OCI-M1 (cell line): ENCODE measurements at regions not wholly inside any gene's neighbourhood (a gene's known extent, or its start where the extent isn't known, plus 50 kb on each side); places are given as distances from the start of the nearest gene placed in this dataset.
"Not testable (repeated sequence)": the region's sequence is repeated elsewhere in the genome, so short reads cannot be mapped to it uniquely, and the experiment has no call there.

Experiments used
- DNase-seq: peaks from one replicate; lab custom pipeline; 2025; lab: John Stamatoyannopoulos, UW

- DNase-seq = not testable (repeated sequence)
These were observed 382.6 kb upstream of the TGIF2LX start for GRCh38 chrX:89539150-89539549.

DNA sequence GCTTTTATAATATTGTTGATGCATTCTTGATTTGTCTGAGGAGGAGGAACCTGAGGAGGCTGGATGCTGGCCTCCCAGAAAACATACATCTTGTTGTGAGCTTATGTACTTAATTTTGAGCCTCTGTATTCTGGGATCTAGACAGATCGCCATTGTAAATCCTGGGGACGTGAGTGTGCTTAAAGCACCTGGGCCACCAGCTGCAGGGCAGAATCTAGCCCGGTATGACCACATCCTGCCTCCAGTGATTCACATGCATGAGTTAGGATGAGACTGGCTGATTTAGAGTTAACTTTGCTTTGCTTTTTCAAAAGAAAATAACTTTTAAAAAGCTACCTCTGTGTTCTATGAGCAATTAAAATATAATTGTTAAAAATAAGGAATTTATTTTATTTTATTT, 364.6 kb upstream of the TGIF2LX start:
- not testable (repeated sequence) for DNase-seq

- DNase-seq = not testable (repeated sequence)
These were observed 359.6 kb upstream of the TGIF2LX start for GRCh38 chrX:89562079-89562478.

DNA sequence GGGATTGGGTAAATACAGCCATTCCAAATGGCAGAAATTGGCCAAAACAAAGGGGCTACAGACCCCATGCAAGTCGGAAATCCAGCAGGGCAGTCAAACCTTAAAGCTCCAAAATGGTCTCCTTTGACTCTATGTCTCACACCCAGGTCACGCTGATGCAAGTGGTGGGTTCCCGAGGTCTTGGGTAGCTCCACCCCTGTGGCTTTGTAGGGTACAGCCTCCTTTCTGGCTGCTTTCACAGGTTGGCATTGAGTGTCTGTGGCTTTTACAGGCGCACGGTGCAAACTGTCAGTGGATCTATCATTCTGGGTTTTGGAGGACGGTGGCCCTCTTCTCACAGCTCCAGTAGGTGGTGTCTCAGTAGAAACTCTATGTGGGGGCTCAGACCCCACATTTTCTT, 358.6 kb upstream of the TGIF2LX start:
- not testable (repeated sequence) for DNase-seq

DNA sequence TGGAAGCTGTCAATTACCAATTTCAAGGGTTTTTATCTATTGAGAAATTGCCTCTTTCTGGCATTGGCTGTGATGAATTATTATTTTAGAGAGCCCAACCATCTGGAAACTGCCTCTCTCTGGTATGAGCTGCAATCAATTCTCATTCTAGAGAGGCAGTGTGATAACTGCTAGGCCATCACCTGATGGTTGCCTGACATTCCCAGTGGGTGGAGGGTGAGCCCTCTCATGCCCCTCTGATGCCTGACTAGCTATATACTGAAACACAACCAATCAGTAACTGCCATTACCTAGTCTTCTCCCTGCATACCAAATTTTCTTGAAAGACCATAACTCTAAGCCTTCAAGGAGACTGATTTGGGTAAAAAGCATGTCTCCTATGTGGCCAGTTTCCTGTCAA, 353.9 kb upstream of the TGIF2LX start:
- not testable (repeated sequence) for DNase-seq

DNA sequence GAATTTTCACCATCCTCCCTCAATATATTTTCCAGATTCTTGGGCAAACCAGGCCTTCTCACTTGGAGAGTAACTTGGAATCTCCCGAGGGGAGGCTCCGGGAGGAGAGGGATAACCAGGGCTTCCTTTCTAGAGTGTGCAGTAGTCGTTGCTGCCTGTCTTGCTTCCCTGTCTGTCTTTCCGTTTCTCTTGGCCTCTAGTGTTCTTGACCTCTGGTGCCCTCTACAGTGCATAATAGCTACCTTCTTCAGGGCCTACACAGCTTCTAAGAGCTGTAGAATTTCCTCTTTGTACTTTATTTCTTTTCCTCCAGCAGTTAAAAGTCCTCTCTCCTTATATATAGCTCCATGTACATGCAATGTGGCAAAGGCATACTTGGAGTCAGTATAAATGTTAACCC, 339.8 kb upstream of the TGIF2LX start:
- DNase-seq = peak; percentile 56

DNA sequence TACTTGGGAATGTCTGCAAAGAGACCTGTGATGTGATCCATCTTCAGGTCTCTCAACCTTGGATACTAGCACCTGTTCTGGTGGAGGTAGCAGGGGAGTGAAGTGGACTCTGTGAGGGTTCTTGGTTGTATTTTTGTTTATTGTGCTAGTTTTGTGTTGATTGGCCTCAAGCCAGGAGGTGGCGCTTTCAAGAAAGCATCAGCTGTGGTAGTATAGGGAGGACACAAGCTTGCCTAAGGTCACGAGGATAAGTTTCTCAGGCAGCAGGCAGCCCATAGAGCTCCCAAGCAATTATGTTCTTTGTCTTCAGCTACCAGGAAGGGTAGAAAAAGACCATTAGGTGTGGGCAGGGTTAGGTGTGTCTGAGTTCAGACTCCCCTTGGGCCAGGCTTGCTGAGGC, 289.9 kb upstream of the TGIF2LX start:
- DNase-seq = not testable (repeated sequence)

DNA sequence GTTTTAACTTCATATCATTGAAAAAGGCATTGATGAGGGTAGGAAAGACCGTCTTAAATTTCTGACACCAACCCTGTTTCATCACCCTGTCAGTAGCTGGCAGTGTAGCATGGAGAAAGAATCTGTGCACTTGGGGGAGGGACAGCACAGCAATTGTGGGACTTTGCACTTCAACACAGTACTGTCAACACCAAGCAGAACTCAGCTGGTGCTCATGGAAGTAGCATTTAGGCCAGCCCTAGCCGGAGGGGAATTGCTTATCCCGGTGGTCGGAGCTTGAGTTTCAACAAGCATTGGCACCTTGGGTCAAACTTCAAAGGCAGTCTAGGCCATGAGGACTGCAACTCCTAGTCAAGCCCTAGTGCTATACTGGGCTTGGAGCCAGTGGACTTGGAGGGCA, 285.8 kb upstream of the TGIF2LX start:
- not testable (repeated sequence) for DNase-seq

DNA sequence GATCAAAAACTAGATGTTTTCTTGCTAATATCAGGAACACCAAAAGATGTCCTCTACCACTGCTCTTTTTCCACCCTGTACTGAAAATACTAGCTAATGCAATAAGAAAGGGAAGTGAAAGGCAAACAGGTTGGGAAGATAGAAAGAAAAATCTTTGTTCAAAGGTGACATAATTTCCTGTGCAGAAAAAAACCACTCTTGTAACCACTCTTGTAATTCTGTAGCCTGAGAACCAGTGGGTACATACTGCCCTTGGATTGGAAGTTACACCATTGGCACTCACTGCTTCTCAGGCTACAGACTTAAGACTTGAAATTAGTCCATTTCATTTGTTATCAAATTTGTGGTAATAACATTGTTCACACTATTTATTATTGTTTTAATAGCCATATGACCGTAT, 263.0 kb upstream of the TGIF2LX start:
- not testable (repeated sequence) for DNase-seq

DNA sequence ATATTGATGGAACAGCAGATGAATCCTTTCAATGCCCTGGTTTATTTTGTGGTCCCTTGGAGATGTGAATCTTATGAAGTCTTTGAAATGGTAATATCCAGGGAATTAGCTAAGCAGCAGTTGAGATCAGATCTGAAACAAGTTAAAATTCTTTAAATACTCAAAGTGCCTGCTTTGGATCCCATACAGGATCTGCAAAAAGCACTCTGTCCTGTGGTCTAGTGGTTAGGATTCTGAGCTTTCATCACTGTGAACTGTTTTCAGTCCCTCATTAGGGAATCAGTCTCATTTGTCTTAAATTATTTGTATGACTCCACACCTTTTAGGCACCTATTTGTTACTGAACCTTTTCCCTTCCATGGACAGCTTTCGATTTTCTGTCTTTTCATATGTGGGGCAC, 215.2 kb upstream of the TGIF2LX start:
- not testable (repeated sequence) for DNase-seq

GRCh38 chrX:89707363-89707927, 214.3 kb upstream of the TGIF2LX start:
- not testable (repeated sequence) for DNase-seq

GRCh38 chrX:89734367-89734766, 187.3 kb upstream of the TGIF2LX start:
- not testable (repeated sequence) for DNase-seq

DNA sequence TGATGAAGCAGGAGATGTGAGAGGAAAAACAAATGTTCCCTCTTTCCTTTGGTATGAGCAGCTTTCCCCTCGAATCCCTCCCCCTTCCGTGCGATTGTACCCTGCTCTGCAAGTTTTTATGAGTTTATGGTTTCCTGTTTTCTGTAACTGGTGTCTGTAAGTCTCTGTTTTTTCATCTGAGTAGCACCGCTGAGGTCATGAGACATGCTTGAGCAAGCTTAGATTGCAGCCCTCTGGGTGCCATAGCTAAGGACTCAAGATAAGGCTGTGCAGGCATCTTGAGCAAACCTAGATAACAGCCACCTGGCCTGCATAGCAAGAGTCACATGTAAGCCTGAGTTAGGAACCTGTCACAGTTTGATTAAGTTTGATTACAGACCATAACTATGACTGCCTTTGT, 165.2 kb upstream of the TGIF2LX start:
- not testable (repeated sequence) for DNase-seq

GRCh38 chrX:89757767-89758166, 163.9 kb upstream of the TGIF2LX start:
- DNase-seq = peak; percentile 41

GRCh38 chrX:89759076-89759685, 162.5 kb upstream of the TGIF2LX start:
- not testable (repeated sequence) for DNase-seq

DNA sequence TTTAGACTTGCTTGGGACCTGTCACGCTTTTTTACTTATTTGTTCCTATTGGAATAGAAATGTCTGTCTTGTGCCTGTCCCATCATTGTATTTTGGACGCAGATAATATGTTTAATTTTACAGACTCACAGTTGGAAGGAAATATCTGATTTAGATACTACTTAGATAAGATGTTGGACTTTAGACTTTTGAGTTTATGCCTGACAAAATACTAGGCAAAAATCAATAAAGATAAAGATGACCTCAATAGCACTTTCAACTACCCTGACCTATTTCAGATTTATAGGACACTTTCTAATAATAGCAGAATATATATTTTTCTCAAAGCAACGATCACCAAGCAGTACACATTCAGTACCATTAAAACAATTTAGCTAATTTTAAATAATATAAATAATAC, 150.1 kb upstream of the TGIF2LX start:
- DNase-seq = not testable (repeated sequence)

DNA sequence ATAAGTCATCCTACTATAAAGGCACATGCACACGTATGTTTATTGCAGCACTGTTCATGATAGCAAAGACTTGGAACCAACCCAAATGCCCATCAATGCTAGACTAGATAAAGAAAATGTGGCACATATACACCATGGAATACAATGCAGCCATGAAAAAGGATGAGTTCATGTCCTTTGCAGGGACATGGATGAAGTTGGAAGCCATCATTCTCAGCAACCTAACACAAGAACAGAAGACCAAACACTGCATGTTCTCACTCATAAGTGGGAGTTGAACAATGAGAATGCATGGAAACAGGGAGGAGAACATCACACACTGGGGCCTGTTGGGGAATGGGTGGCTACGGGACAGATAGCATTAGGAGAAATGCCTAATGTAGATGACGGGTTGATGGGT, 110.3 kb upstream of the TGIF2LX start:
- DNase-seq = not testable (repeated sequence)

DNA sequence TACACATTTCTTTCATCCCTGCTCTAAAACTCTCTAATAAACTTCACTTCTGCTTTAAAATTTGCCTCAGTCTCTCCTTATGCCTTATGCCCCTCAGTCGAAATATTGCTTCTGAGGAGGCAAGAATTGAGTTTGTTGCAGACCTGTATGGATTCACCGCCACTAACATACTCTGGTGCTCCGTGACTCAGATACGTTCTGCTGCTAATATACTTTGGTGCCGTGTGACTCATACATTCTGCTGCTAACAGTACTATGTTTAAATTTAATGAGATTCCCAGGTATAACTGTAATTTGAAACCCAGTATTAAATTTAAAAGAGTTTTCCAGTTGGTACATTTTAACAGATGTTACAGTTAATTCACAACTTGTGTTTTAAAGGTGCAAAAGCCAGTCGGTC, 82.0 kb upstream of the TGIF2LX start:
- DNase-seq = not testable (repeated sequence)

GRCh38 chrX:89871662-89872061, 50.0 kb upstream of the TGIF2LX start:
- peak; percentile 49 for DNase-seq
